DMS53 (cell line): ENCODE measurements at regions not wholly inside any gene's neighbourhood (a gene's known extent, or its start where the extent isn't known, plus 50 kb on each side); places are given as distances from the start of the nearest gene placed in this dataset.
A peak's percentile ranks its signal among the peaks of the same experiment; 100 is the strongest.

ENCODE experiments used
- DNase-seq: peaks from one replicate; lab custom pipeline; 2025; lab: John Stamatoyannopoulos, UW

DNA sequence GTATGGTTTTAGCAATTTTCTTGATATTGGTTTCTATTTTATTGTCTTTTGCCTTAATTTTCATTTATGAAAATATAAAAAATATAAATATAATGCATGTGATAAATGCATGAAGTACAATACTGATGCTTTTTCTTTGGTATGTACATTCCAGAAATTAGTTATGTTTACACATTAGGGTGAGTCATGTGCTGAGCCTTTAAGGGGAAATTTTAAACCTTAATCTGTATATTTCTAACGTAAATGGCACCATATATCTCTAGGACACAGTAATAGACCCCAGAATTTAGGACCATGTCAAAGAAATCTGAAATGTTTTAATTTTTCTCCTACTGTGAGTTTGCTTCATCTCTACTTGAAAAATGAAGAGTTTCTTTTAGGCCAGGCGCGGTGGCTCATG, 117.8 kb upstream of the SPRY1 start:
- no peak for DNase-seq

- no peak for DNase-seq
Measured at GRCh38 chr4:123283371-123283895, 113.2 kb upstream of the SPRY1 start.

DNA sequence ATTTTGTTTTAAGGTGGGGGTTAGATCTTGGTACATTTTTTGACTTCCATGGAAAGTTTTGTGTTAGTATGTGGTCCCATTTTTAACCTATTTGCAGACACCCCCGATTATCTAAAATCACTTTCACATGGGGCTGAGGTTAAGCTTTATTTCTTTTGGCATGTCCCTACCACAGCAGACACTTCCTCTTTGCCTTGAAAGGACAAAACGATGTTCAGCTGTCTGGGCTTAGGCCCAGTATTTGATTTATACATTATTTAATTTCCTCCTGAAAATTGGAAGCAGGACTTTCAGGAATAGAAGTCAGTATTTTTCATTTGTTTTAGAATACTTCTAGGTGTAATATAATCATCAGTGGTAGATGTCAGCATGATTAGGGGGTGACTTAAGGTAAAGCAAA, 112.4 kb upstream of the SPRY1 start:
- DNase-seq, result no peak

DNA sequence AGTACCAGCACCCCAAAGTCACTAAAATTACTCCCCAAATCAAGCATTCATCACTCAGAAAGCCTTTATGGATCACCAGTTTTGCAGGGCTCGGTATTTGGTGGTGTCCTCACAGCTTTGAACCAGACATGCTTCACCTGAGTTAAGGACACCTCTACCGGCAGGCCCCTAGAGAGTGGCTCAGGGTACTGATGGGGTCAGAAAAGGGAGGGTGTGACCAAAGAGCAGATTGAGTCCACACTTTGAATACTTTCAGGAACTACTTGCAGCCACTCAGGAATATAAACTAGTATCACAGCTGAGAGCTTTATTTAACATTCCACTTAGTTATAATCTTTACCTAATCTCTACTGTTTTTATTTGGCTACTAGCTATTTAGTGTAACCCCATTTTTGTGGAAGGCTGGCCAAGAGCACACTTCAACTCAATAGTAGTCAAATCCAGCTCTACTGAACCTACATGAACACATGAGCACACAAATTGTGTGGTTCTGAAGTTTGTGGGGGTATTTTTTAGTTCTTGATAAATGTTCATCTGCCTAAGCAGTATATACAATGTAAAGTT, 109.6 kb upstream of the SPRY1 start:
- no peak for DNase-seq

DNA sequence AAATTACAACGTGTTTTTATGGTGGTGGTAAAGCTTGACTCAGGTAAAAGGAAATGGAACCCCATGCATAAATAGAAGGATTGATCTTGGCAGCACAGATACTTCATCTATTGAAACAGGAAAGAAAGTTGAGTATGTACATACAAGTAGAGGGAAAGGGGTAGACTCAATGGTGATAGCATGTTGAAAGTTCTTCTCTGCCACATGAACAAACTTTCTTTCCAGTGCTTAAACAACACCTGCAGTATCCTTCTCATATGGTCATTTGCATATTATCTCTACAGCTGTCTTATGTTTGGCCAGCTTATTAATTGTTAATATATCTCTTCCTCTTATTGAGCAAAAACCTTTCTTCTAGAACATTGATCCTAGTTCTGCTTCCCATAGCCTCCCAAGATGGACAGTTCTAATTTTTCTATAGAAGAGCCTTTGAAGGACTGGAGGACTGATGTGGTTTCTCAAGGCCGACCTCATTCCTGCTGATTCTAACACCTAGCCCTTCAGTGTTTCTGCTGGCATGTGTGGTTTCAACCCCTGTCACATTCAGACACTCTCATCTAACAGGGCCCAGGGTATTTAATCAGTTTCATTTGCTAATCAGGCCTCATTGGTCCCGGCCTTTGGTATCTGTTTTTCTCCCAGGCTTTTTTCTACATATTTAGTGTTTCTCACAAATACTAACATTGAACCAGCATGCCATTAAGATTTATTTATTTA, 108.1 kb upstream of the SPRY1 start:
- DNase-seq, result no peak

DNA sequence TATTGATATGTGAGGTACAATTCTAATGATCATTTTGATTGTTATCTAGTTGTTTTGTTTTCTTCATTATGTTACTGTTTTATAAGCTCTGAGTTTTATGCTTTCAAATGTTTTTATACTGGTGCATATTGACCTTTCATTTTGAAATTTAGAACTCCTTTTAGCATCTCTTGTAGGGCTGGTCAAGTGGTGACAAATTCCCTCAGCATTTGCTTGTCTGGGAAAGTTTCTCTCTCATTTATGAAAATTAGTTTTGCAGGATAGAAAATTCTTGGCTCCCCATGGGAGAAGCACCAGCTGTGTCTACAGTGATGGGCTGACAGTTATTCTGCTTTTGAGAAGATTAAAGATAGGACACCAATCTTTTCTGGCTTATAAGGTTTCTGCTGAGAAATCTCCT, 105.3 kb upstream of the SPRY1 start:
- DNase-seq, result no peak

DNA sequence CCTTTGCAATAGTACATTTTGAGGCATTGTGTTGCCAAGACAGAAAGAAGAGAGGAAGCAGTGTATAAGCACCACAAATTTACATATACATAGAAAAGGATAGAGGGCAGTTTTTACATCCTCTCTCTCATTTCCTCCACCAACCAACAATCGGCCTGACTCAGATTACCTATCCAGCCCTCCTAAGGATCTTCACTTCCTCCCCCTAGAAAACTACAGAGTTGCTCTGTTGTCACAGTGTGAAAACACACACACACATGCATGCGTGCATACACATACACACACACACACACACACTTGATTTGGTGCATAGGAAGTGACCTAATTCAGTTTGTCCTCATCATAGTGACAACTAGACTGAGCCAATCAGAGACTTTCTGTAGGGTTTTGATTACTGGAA, 98.8 kb upstream of the SPRY1 start:
- DNase-seq, result peak; percentile 1

DNA sequence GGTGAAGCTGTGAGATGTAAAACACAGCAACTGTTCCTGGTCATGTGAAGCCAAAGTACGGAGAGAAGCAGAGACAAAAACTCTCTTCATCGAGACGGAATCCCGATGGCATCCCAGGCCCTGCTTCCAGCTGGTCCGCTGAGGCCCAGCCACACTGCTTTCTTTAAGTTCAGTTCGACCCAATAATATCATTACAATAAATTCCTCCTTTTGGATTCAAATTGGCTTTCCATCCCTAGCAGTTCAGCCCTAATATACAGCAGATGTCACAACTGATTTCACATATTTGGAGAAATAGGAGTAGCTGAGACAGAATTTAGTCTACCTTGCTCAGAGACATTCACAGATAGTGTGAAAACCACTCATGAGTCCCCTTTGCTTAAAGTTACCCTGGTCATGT, 98.3 kb upstream of the SPRY1 start:
- DNase-seq, result no peak

DNA sequence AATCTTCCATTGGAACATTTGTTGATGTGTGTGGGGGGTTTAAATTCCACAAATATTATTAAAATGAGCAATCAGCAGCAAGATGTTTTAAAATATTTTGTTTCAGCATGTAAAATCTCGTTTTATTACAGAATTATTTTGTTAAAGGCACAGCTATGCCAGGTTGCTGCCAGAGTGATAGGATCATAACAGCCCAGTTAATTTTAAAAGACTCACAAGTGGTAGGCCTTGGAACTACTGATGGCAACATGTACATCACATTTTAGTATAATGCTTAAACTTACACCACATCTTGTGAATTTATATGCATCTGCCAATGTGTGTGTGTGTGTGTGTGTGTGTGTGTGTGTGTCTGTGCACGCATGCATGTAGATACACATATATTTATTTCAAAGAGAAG, 97.8 kb upstream of the SPRY1 start:
- DNase-seq, result no peak

DNA sequence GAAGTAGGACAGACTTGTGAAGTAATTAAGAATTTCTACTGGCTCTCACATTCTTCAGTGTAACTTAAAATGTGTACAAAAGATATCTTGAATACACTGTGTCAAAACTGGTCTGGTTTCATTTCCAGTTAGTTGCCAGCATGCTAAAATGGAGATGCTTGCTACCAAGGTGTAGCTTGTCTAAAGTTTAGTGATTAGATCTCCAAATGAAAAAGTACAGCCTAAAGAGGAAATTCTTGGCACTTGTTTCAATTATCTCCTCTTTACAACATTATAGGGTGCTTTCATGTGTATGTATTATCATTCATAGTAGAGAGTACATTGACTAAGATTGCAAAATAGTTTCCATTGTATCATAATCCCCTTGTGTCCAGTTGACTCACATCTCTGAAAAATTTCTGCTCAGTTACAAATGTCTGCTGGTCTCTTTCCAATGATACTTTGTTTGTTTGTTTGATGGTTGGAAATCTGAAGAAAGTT, 97.3 kb upstream of the SPRY1 start:
- DNase-seq, result no peak

DNA sequence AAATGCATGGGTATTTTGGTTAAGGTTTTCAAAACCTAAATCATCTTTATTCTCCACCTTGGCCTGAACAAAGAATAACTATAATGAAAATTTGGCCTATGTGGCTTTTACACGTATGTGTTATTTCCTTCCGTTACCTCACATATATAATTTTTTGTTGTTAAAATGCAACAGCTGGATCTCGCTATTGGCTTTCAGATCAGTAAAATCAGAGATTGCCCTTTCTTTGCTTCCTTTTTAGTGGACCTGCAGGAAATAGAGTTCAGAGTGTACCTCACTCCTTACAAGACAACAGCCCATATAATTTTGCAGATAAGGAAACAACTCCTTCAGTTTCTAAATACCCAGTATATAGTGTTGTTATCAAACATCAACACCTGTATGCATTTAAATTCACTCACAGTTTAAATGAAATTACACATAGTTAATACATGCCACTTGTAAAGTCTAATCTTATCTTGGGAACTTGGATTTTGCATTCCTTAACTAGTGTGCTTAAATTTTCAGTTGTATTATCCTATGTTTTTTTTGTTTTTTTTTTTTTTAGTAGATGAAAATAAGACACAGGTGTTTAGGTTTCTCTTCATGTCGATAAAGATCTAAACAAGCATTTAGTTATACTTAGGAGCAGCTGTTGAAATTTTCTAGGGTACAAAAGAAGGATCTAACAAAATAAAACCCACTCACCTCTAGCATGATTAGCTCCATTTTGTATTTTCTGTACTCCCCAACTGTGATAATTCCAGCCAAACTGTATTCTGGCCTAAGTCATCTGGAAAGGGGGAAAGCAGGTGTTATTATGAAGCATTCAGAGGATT, 96.2 kb upstream of the SPRY1 start:
- no peak for DNase-seq

DNA sequence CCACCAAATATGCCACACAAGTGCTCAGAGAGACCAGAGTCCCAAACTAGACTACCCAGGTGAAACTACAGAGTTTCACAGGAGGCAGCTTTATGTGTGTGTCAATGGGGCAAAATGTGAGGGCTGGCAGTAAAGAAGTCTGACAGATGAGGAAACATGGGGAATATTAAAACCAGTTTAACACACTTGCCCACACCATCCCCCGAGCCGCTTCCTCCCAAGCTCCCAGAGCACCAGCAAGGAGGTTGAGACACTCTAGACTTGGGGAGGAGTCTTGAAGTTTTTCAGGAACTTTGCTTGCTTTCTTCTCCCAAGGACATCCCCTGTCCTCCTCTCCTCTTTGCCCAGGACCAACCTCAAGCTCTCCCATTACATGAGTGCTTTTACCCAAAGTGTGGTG, 94.7 kb upstream of the SPRY1 start:
- DNase-seq, result no peak

GRCh38 chr4:123304151-123304964, 92.2 kb upstream of the SPRY1 start:
- DNase-seq, result no peak

- no peak for DNase-seq
Measured at GRCh38 chr4:123305736-123306135, 90.9 kb upstream of the SPRY1 start.

DNA sequence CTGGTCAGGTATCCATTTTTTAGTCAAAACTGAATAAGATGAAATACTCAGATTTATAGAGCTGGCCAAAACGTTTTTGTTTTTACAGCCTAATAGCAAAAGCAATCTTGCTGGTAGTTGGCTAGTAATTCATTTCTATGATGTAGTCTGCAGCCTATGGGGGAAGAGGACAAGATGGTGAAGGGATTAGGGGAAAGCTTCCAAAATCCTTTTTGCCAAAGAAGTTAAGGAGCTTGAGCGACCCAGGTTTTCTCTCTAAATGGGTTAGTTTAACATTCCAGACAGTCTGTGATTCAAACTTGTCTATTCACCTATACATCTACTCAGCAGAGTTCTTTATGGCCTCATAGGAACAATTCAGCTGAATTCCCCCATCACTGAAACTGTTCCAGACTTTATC, 89.8 kb upstream of the SPRY1 start:
- no peak for DNase-seq

GRCh38 chr4:123308667-123309066, 87.9 kb upstream of the SPRY1 start:
- DNase-seq, result no peak

DNA sequence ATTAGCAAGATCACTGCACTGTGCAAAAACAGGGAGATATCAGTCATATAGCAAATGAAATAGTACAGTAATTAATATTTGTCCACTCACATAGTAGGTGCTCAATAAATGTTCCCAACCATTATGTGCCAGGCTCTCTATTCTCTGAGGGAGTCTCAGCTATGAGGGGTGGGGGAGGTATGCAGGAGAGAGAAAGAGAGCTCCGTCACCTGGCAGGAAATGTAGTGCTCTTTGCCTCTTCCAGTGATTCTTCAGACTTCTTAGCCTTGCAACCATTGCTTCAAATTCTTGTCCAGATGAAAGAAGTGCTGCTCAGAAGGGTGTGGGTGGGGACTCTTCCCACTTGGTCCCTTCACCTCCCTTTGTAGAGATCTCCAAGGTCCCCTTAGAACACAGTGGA, 84.5 kb upstream of the SPRY1 start:
- no peak for DNase-seq

DNA sequence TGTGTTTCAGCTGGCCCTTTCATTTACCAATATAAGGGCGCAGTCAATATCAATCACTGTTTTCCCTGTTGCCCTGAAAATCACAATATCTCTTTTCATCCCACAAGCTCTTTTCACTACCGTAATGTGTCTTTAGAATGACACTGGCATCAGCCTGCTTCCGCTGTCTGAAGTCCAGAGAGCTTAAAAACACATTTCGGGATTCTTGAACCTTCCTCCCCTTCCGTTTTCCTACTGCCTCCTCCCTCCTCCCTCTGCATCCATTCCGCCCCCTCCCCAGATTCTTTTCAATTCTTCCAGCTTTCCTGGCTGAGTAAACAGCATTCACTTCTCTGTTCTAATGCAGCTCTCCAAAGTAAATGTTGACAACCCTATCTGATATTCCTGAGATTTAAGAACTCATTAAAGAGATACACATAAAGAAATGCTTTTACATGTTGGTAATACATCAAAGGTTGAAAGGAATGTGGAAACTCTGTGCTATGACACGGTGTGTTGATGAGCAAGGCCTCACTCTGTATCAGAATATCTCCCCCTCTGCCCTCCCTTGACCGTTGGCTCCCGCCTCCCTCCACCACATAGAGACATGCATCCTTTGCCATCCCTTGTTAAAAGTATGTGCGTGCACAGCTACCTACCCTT, 83.5 kb upstream of the SPRY1 start:
- no peak for DNase-seq

DNA sequence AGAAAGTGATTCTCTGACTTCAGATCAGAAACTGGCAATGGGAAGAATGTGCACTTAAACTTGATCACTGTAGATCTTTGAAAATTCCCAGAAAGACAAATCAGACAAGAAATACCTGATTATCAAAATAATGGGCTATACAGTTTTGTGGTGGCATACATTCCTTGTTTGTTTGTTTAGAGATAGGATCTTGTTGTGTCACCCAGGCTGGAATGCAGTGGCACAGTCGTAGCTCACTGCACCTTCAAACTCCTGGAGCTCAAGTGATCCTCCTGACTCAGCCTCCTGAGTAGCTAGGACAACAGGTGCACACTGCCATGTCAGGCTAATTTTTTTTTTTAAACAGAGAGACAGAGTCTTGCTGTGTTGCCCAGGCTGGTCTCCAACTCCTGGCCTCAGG, 81.0 kb upstream of the SPRY1 start:
- DNase-seq, result peak; percentile 15

- no peak for DNase-seq
Measured at GRCh38 chr4:123317211-123317610, 79.4 kb upstream of the SPRY1 start.

DNA sequence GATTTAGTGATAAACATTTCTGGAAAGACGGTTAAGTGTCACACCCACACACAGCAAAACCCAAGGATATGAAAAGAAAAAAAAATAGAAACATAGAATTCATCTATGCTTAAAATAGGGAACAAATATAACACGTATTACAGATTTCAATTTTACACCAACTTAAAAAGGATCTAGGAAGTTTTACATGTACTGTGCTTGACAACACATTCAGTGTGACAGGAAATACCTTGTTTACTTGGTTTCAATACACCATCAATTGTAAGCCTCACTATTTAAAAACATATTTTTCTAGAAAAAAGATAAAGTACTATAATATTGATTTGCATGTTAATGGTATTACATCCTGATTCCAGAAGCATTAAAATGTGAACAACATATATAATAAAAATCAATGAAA, 77.0 kb upstream of the SPRY1 start:
- DNase-seq, result no peak

DNA sequence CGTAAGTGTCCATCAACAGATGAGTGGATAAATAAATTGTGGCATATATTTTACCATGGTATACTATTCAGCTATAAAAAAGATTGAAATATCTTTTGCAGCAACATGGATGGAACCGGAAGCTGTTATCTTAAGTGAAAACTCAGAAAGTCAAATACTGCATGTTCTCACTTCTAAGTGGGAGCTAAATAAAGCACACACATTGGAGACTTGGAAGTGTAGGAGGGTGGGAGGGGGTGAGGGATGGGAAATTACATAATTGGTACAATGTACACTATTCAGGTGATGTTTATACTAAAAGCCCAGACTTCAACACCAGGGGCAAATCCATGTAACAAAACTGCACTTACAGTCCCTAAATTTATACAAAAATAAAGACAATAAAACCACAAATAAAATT, 72.6 kb upstream of the SPRY1 start:
- DNase-seq, result no peak
